OCI-LY3 (cell line): ENCODE measurements at regions not wholly inside any gene's neighbourhood (a gene's known extent, or its start where the extent isn't known, plus 50 kb on each side); places are given as distances from the start of the nearest gene placed in this dataset.

Experiments used
- H2AFZ ChIP-seq: fragments of 200-600, 300-600 bp; shearing (Covaris generic); 2 replicates; pipeline ENCODE4 v1.6.0; 2014; ENCODE audit warnings: antibody characterized with exemption, low read depth, low read length
- H3K27ac ChIP-seq: fragments of 200-600, 300-600 bp; sonication (generic); 2 replicates; pipeline ENCODE4 v1.5.1; 2014; ENCODE audit warnings: mild to moderate bottlenecking, low read length, moderate library complexity, mixed read lengths
- H3K27me3 ChIP-seq: fragments of 200-600, 300-600 bp; sonication (generic); 2 replicates; pipeline ENCODE4 v1.6.1; 2014; ENCODE audit warnings: low read depth, low read length, mixed read lengths
- H3K36me3 ChIP-seq: fragments of 200-600, 300-600 bp; sonication (generic); replicated peaks from 2 replicates; pipeline ENCODE3; 2014; ENCODE audit warnings: low read depth, low read length, mixed read lengths
- H3K4me1 ChIP-seq: fragments of 300-600, 200-600 bp; sonication (generic); 2 replicates; pipeline ENCODE4 v1.6.1; 2014; ENCODE audit warnings: low read length, mixed read lengths
- H3K4me2 ChIP-seq: fragments of 200-600, 300-600 bp; sonication (generic); 2 replicates; pipeline ENCODE4 v1.6.1; 2014; ENCODE audit warnings: low read length, mixed read lengths
- H3K4me3 ChIP-seq: fragments of 300-600, 200-600 bp; sonication (generic); 2 replicates; pipeline ENCODE4 v1.5.1; 2014; ENCODE audit warnings: antibody characterized with exemption, mild to moderate bottlenecking, low read length, moderate library complexity
- H3K79me2 ChIP-seq: fragments of 300-600, 200-600 bp; shearing (Covaris generic); 2 replicates; pipeline ENCODE4 v1.6.1; 2014; ENCODE audit warnings: mild to moderate bottlenecking, low read length, mixed read lengths
- H3K9ac ChIP-seq: fragments of 300-600, 200-600 bp; shearing (Covaris generic); 2 replicates; pipeline ENCODE4 v1.6.0; 2014; ENCODE audit warnings: mild to moderate bottlenecking, low read length, moderate library complexity
- H3K9me3 ChIP-seq: fragments of 200-600, 300-600 bp; shearing (Covaris generic); 2 replicates; pipeline ENCODE4 v1.6.1; 2014; ENCODE audit warnings: low read length, mixed read lengths; ENCODE audit not compliant: insufficient read depth
- H4K20me1 ChIP-seq: fragments of 200-600, 300-600 bp; sonication (generic); 2 replicates; pipeline ENCODE4 v1.6.1; 2016; ENCODE audit warnings: low read length, mixed read lengths; ENCODE audit not compliant: insufficient read depth
- CTCF ChIP-seq: fragments of 200-600, 300-600 bp; sonication (generic); IDR thresholded peaks from 2 replicates; pipeline ENCODE4 v1.5.1; 2014; ENCODE audit warnings: antibody characterized with exemption, low read length, low read depth
- EZH2phosphoT487 ChIP-seq: fragments of 200-600 bp; shearing (Covaris generic); IDR thresholded peaks from 2 replicates; pipeline ENCODE4 v1.6.1; 2018; ENCODE audit warnings: antibody characterized with exemption, mixed run types, low read depth

- Histone ChIP-seq H3K36me3 (no peaks in the 10 kb centered on the region), H4K20me1 (no peaks in the 10 kb centered on the region), H3K4me3 (no peak overlapping the region), H3K27ac (no peak overlapping the region), H3K9me3 (no peaks in the 10 kb centered on the region), H3K9ac (no peak overlapping the region), H2AFZ (no peak overlapping the region), H3K4me2 (no peak overlapping the region), H3K4me1 (no peaks in the 10 kb centered on the region), H3K27me3 (no peaks in the 10 kb centered on the region), H3K79me2 (no peaks in the 10 kb centered on the region)
- TF ChIP-seq CTCF (no peak), EZH2phosphoT487 (no peak)
Measured at GRCh38 chr1:30515755-30516484, 207.5 kb downstream of the MATN1 start.

GRCh38 chr1:30514945-30515344, 208.4 kb downstream of the MATN1 start:
- H2AFZ ChIP-seq, result no peak overlapping the region
- H3K27ac ChIP-seq, result no peak overlapping the region
- no peak overlapping the region for H3K9ac ChIP-seq
- no peaks in the 10 kb centered on the region for H3K27me3 ChIP-seq
- H3K36me3 ChIP-seq, result no peaks in the 10 kb centered on the region
- H3K4me3 ChIP-seq, result no peak overlapping the region
- H4K20me1 ChIP-seq, result no peaks in the 10 kb centered on the region
- H3K79me2 ChIP-seq, result no peaks in the 10 kb centered on the region
- no peak overlapping the region for H3K4me2 ChIP-seq
- TF ChIP-seq EZH2phosphoT487, result no peak
- no peak for TF ChIP-seq CTCF
- no peaks in the 10 kb centered on the region for H3K9me3 ChIP-seq
- no peaks in the 10 kb centered on the region for H3K4me1 ChIP-seq

GRCh38 chr1:30514137-30514654, 209.2 kb downstream of the MATN1 start:
- no peak overlapping the region for H3K4me3 ChIP-seq
- no peaks in the 10 kb centered on the region for H3K79me2 ChIP-seq
- H4K20me1 ChIP-seq, result no peaks in the 10 kb centered on the region
- no peak overlapping the region for H3K4me2 ChIP-seq
- no peaks in the 10 kb centered on the region for H3K27me3 ChIP-seq
- no peak overlapping the region for H3K9ac ChIP-seq
- no peaks in the 10 kb centered on the region for H3K4me1 ChIP-seq
- H2AFZ ChIP-seq, result no peak overlapping the region
- H3K27ac ChIP-seq, result no peak overlapping the region
- no peaks in the 10 kb centered on the region for H3K9me3 ChIP-seq
- TF ChIP-seq CTCF, result no peak
- TF ChIP-seq EZH2phosphoT487, result no peak
- H3K36me3 ChIP-seq, result no peaks in the 10 kb centered on the region

GRCh38 chr1:30513396-30514136, 209.8 kb downstream of the MATN1 start:
- Histone ChIP-seq H3K9ac (no peak overlapping the region), H3K79me2 (no peaks in the 10 kb centered on the region), H3K4me2 (no peak overlapping the region), H2AFZ (no peak overlapping the region), H3K9me3 (no peaks in the 10 kb centered on the region), H4K20me1 (no peaks in the 10 kb centered on the region), H3K4me3 (no peak overlapping the region), H3K4me1 (no peaks in the 10 kb centered on the region), H3K36me3 (no peaks in the 10 kb centered on the region), H3K27me3 (no peaks in the 10 kb centered on the region), H3K27ac (no peak overlapping the region)
- no peak for TF ChIP-seq EZH2phosphoT487
- TF ChIP-seq CTCF, result no peak
